IMR-90 (cell line): ENCODE measurements at regions not wholly inside any gene's neighbourhood (a gene's known extent, or its start where the extent isn't known, plus 50 kb on each side); places are given as distances from the start of the nearest gene placed in this dataset.

Experiments
- ATAC-seq: fragments of 200-7000 bp; cut with Tn5 transposase; 2 replicates; pipeline ENCODE4 v1.9.1; 2020; ENCODE audit warnings: low read depth, mild to moderate bottlenecking, moderate library complexity
- BruUV-seq: library from RNA; stranded (reverse); fragments of 400-500 nt; replicated peaks from 2 replicates; lab custom pipeline; 2021; lab: Mats Ljungman, UMichigan
- CTCF ChIA-PET: fragments of 300-600 bp; formaldehyde crosslinking; extraction: SDS; loops from one replicate; lab custom pipeline; 2021; ENCODE audit warnings: antibody characterized with exemption; lab: Yijun Ruan, JAX
- POLR2A ChIA-PET: fragments of 300-600 bp; sonication (Branson Sonifier 250); formaldehyde crosslinking; loops from one replicate; lab custom pipeline; 2022; ENCODE audit warnings: antibody characterized with exemption; ENCODE audit not compliant: unreplicated experiment; lab: Charles Lee
- DNase-seq: peaks from one replicate; pipeline ENCODE4 v3.0.0; 2013
- H2AFZ ChIP-seq: replicated peaks from 2 replicates; pipeline ENCODE3; 2013; ENCODE audit warnings: low read length, mild to moderate bottlenecking; ENCODE audit not compliant: poor library complexity
- H2AK5ac ChIP-seq: 2 replicates; pipeline ENCODE4 v1.6.1; 2013; ENCODE audit warnings: low read depth, low read length, inconsistent platforms
- H2AK9ac ChIP-seq: replicated peaks from 2 replicates; pipeline ENCODE3; 2013; ENCODE audit warnings: mild to moderate bottlenecking, low read depth, low read length, moderate library complexity; ENCODE audit not compliant: poor library complexity
- H2BK120ac ChIP-seq: 2 replicates; pipeline ENCODE4 v1.6.1; 2013; ENCODE audit warnings: low read depth, low read length, inconsistent platforms
- H2BK15ac ChIP-seq: 3 replicates; pipeline ENCODE4 v1.6.1; 2013; ENCODE audit warnings: low read depth, low read length, inconsistent platforms
- H2BK20ac ChIP-seq: 2 replicates; pipeline ENCODE4 v1.6.1; 2013; ENCODE audit warnings: low read depth, mild to moderate bottlenecking, inconsistent platforms, low read length, moderate library complexity
- H2BK5ac ChIP-seq: 2 replicates; pipeline ENCODE4 v1.6.1; 2013; ENCODE audit warnings: mild to moderate bottlenecking, low read depth, low read length, inconsistent platforms; ENCODE audit not compliant: poor library complexity, severe bottlenecking
- H3K14ac ChIP-seq: replicated peaks from 2 replicates; pipeline ENCODE4 v1.6.1; 2013; ENCODE audit warnings: low read depth, low read length, inconsistent platforms
- H3K18ac ChIP-seq: 2 replicates; pipeline ENCODE4 v1.6.1; 2013; ENCODE audit warnings: low read depth, low read length, control low read depth
- H3K23ac ChIP-seq: 2 replicates; pipeline ENCODE4 v1.6.1; 2013; ENCODE audit warnings: low read depth, low read length, inconsistent platforms
- H3K27ac ChIP-seq: 2 replicates; pipeline ENCODE4 v1.5.1; 2013; ENCODE audit warnings: mild to moderate bottlenecking, control low read depth, low read length; ENCODE audit not compliant: insufficient read depth
- H3K27me3 ChIP-seq: 2 replicates; pipeline ENCODE4 v1.6.1; 2013; ENCODE audit warnings: low read length; ENCODE audit not compliant: control insufficient read depth, insufficient read depth
- H3K36me3 ChIP-seq: 2 replicates; pipeline ENCODE4 v1.6.1; 2013; ENCODE audit warnings: low read length, mixed read lengths; ENCODE audit not compliant: control insufficient read depth, insufficient read depth
- H3K4ac ChIP-seq: 2 replicates; pipeline ENCODE4 v1.6.1; 2013; ENCODE audit warnings: low read depth, low read length, inconsistent platforms
- H3K4me1 ChIP-seq: 2 replicates; pipeline ENCODE4 v1.6.1; 2013; ENCODE audit warnings: low read length, mixed read lengths; ENCODE audit not compliant: control insufficient read depth, insufficient read depth
- H3K4me2 ChIP-seq: 2 replicates; pipeline ENCODE4 v1.6.1; 2013; ENCODE audit warnings: low read depth, mild to moderate bottlenecking, control low read depth, low read length, moderate library complexity
- H3K4me3 ChIP-seq: 2 replicates; pipeline ENCODE4 v1.5.1; 2013; ENCODE audit warnings: low read depth, mild to moderate bottlenecking, control low read depth, low read length, moderate library complexity; ENCODE audit not compliant: insufficient read depth
- H3K56ac ChIP-seq: 2 replicates; pipeline ENCODE4 v1.6.1; 2013; ENCODE audit warnings: low read length, inconsistent platforms; ENCODE audit not compliant: insufficient read depth; ENCODE audit errors: extremely low read depth
- H3K79me1 ChIP-seq, 2 experiments: 2 replicates each; pipeline ENCODE4 v1.6.1; 2013; ENCODE audit warnings: low read length in 2 of 2, inconsistent platforms in 1 of 2, low read depth in 1 of 2
- H3K9ac ChIP-seq: 2 replicates; pipeline ENCODE4 v1.6.1; 2013; ENCODE audit warnings: low read depth, low read length, control low read depth
- H3K9me1 ChIP-seq: 2 replicates; pipeline ENCODE4 v1.6.1; 2013; ENCODE audit warnings: low read length, inconsistent platforms; ENCODE audit not compliant: insufficient read depth
- H3K9me3 ChIP-seq: 2 replicates; pipeline ENCODE4 v1.6.1; 2013; ENCODE audit warnings: low read length; ENCODE audit not compliant: control insufficient read depth, insufficient read depth
- H4K20me1 ChIP-seq: 2 replicates; pipeline ENCODE4 v1.6.1; 2013; ENCODE audit warnings: low read length, inconsistent platforms; ENCODE audit not compliant: insufficient read depth
- H4K5ac ChIP-seq: 2 replicates; pipeline ENCODE4 v1.6.1; 2013; ENCODE audit warnings: mild to moderate bottlenecking, low read depth, low read length, control low read depth
- H4K8ac ChIP-seq, 2 experiments: 2 replicates each; pipeline ENCODE4 v1.6.1; 2013; ENCODE audit warnings: low read depth in 2 of 2, low read length in 2 of 2, control low read depth in 1 of 2, inconsistent platforms in 1 of 2
- H4K91ac ChIP-seq: 2 replicates; pipeline ENCODE4 v1.6.1; 2013; ENCODE audit warnings: low read depth, low read length, inconsistent platforms; ENCODE audit not compliant: insufficient read depth
- WGBS, 2 experiments: methylation state at CpG; one replicate each; pipeline versions ENCODE4 v1.1.5 to v1.1.7; 2013; ENCODE audit warnings: missing lambda C conversion rate in 2 of 2; ENCODE audit not compliant: insufficient read length in 1 of 2; ENCODE audit errors: extremely low coverage in 2 of 2; 5-methylcytosine and 5-hydroxymethylcytosine counted together
- dilution Hi-C: fragments of 300-500 bp; cut with HindIII; formaldehyde crosslinking; loops from one replicate; pipeline ENCODE4 v1.14.3; 2018; ENCODE audit warnings: low sequenced_read_pairs; ENCODE audit not compliant: unreplicated experiment
- in situ Hi-C: fragments of 300-500 bp; cut with MboI; formaldehyde crosslinking; loops from 3 replicates; pipeline ENCODE4 v1.14.3; 2019; ENCODE audit warnings: low sequenced_read_pairs, inconsistent platforms, mixed read lengths
- intact Hi-C: fragments of 100-400 bp; cut with micrococcal nuclease; formaldehyde crosslinking; loops from 2 replicates; pipeline ENCODE4 v1.10.0; 2022
- TF ChIP-seq, protein P1 (sequence below): conservative IDR thresholded peaks from 2 replicates; pipeline ENCODE4 v1.5.1; 2012; ENCODE audit warnings: mild to moderate bottlenecking, low read depth, low read length, improper control_type of control experiment
- TF ChIP-seq, protein P2 (sequence below): fragments of 150-350 bp; IDR thresholded peaks from 2 replicates; pipeline ENCODE4 v1.6.1; 2017; ENCODE audit warnings: mild to moderate bottlenecking, antibody characterized with exemption, low read length, low read depth
- TF ChIP-seq, protein P3 (sequence below): fragments of 150-350 bp; IDR thresholded peaks from 2 replicates; pipeline ENCODE4 v1.6.1; 2016; ENCODE audit warnings: low read depth, mild to moderate bottlenecking, low read length, moderate library complexity, borderline replicate concordance

DNA sequence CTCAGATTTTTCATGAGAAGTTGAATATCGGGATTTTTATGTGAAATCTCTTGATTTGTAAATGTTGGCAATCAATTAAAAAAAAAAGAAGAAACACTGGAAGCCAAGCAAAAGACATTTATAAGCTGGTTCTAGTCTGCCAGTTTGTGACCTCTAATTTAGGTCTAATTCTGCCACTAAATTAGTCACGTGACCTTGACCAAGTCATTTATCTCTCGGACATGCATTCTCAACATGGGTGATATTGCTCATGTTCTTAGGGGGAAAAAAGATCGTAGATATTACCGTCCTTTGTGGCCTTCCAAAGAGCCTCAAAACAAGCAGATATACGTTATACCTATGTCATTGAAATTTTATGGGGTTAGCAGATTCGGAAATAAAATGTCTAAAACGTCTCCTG is 52.9 kb upstream of the PTPDC1 start:
- H2AFZ ChIP-seq = peak overlapping the region; percentile 96
- H3K23ac ChIP-seq = peak overlapping the region; percentile 90
- ChIA-PET POLR2A (no interaction called here), CTCF (no interaction called here)
- no peaks in the 10 kb centered on the region for H3K9me3 ChIP-seq
- no peak overlapping the region for H2AK9ac ChIP-seq
- WGBS, 2 experiments = 80% methylated on average over 3 of the region's 8 CpGs; no CpG with 5 or more reads in 1 of the 2 experiments
- H3K4me3 ChIP-seq = peak overlapping the region; percentile 93
- no peak overlapping the region for H2BK120ac ChIP-seq
- H3K27ac ChIP-seq = no peak overlapping the region; the same call in 1 of the 2 replicates
- no peak overlapping the region for H2BK20ac ChIP-seq
- H2AK5ac ChIP-seq = no peak overlapping the region
- no peak overlapping the region for H3K56ac ChIP-seq
- H3K9ac ChIP-seq = peak overlapping the region; percentile 78
- H4K91ac ChIP-seq = no peak overlapping the region; the same call in 1 of the 2 replicates
- H3K79me1 ChIP-seq = peaks cover 25 to 28% of the 10 kb centered on the region in 2 experiments
- peak overlapping the region; percentile 78; the same call in 1 of the 2 replicates for H4K5ac ChIP-seq
- ATAC-seq = no peak
- peak overlapping the region; percentile 73; the same call in 1 of the 2 replicates for H3K4ac ChIP-seq
- no peak overlapping the region; the same call in 1 of the 2 replicates for H3K18ac ChIP-seq
- no peaks in the 10 kb centered on the region for H3K36me3 ChIP-seq
- no peaks in the 10 kb centered on the region for H3K4me1 ChIP-seq
- no peak for DNase-seq
- H2BK15ac ChIP-seq = no peak overlapping the region
- no peaks in the 10 kb centered on the region for H3K9me1 ChIP-seq
- no peaks in the 10 kb centered on the region for H3K27me3 ChIP-seq
- in situ Hi-C loops (no loop called here), dilution Hi-C loops (no loop called here), intact Hi-C loops (loop anchor here (10.0 kb wide), 1 partner anchor 1517 kb away; no protein-coding TSS in a partner anchor)
- H4K8ac ChIP-seq = peak overlapping the region; percentile 79 to 83; a peak in 2 of 4 replicates
- no TSS peak for BruUV-seq
- H3K4me2 ChIP-seq = peak overlapping the region; percentile 99
- no peaks in the 10 kb centered on the region for H4K20me1 ChIP-seq
- no peak overlapping the region for H2BK5ac ChIP-seq
- peak overlapping the region; percentile 73 for H3K14ac ChIP-seq
- TF ChIP-seq, protein P1, sequence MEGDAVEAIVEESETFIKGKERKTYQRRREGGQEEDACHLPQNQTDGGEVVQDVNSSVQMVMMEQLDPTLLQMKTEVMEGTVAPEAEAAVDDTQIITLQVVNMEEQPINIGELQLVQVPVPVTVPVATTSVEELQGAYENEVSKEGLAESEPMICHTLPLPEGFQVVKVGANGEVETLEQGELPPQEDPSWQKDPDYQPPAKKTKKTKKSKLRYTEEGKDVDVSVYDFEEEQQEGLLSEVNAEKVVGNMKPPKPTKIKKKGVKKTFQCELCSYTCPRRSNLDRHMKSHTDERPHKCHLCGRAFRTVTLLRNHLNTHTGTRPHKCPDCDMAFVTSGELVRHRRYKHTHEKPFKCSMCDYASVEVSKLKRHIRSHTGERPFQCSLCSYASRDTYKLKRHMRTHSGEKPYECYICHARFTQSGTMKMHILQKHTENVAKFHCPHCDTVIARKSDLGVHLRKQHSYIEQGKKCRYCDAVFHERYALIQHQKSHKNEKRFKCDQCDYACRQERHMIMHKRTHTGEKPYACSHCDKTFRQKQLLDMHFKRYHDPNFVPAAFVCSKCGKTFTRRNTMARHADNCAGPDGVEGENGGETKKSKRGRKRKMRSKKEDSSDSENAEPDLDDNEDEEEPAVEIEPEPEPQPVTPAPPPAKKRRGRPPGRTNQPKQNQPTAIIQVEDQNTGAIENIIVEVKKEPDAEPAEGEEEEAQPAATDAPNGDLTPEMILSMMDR = no peak
- TF ChIP-seq, protein P2, sequence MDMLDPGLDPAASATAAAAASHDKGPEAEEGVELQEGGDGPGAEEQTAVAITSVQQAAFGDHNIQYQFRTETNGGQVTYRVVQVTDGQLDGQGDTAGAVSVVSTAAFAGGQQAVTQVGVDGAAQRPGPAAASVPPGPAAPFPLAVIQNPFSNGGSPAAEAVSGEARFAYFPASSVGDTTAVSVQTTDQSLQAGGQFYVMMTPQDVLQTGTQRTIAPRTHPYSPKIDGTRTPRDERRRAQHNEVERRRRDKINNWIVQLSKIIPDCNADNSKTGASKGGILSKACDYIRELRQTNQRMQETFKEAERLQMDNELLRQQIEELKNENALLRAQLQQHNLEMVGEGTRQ = peak; percentile 47
- TF ChIP-seq, protein P3, sequence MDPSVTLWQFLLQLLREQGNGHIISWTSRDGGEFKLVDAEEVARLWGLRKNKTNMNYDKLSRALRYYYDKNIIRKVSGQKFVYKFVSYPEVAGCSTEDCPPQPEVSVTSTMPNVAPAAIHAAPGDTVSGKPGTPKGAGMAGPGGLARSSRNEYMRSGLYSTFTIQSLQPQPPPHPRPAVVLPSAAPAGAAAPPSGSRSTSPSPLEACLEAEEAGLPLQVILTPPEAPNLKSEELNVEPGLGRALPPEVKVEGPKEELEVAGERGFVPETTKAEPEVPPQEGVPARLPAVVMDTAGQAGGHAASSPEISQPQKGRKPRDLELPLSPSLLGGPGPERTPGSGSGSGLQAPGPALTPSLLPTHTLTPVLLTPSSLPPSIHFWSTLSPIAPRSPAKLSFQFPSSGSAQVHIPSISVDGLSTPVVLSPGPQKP = no peak
